Ascending aorta (tissue), 2 donors: ENCODE measurements at regions not wholly inside any gene's neighbourhood (a gene's known extent, or its start where the extent isn't known, plus 50 kb on each side); places are given as distances from the start of the nearest gene placed in this dataset.

Experiments
- DNase-seq, 2 donors: peaks; one replicate each; pipeline ENCODE4 v3.0.0-alpha.2; 2019; ENCODE audit warnings: low spot score in 2 of 2
- H3K27ac ChIP-seq, 2 donors: fragments of 200-600 bp; sonication (generic); one replicate each; pipeline ENCODE4 v1.5.1; 2016 to 2017; ENCODE audit warnings: mild to moderate bottlenecking in 1 of 2
- H3K27me3 ChIP-seq: fragments of 200-600 bp; sonication (generic); one replicate; pipeline ENCODE4 v1.5.1; 2017
- H3K36me3 ChIP-seq, 2 donors: fragments of 200-600 bp; sonication (generic); one replicate each; pipeline ENCODE4 v1.5.1; 2016
- H3K4me1 ChIP-seq, 2 donors: fragments of 200-600 bp; sonication (generic); one replicate each; pipeline ENCODE4 v1.5.1; 2016 to 2017; ENCODE audit warnings: mild to moderate bottlenecking in 1 of 2
- H3K4me3 ChIP-seq, 2 donors: fragments of 200-600 bp; sonication (generic); one replicate each; pipeline ENCODE4 v1.5.1; 2016 to 2017; ENCODE audit warnings: mild to moderate bottlenecking in 1 of 2
- H3K9me3 ChIP-seq, 2 donors: fragments of 200-600 bp; sonication (generic); one replicate each; pipeline ENCODE4 v1.5.1; 2016
- intact Hi-C: fragments of 100-400 bp; cut with DNase I; formaldehyde crosslinking; loops from one replicate; pipeline ENCODE4 v1.15.1; 2023
- TF ChIP-seq, protein P1 (sequence below), 3 experiments: fragments of 200-600 bp in 2 of 3; fragments of 450-650 bp in 1 of 3; sonication (generic) in 2 of 3; IDR thresholded peaks; one replicate each; pipeline ENCODE4 v1.5.1; 2016 to 2019; ENCODE audit warnings: antibody characterized with exemption in 3 of 3, mild to moderate bottlenecking in 1 of 3, moderate library complexity in 1 of 3

DNA sequence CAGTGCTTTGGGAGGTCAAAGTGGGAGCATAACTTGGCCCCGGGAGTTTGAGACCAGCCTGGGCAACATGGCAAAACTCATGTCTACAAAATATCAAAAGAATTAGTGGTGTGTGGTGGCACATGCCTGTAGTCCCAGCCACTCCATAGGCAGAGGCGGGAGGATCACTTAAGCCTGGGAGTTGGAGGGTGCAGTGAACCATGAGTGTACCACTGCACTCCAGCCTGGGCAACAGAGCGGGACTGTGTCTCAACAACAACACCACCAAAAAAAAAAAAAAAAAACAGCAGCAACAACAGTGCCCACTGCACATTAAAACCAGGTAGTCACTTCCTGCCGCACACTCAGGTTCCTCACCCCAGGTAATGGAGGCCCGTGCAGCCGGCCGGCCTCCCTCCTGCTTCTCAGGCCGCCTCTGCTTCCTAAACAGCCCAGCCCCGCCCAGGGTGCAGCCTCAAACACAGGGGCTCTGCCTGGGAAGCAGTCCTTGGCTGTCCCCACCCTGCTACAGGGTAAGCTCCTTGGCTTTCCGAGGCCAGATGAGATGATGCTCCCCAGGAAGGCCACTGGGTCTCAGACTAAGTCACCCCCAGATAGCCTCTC lies 318.3 kb downstream of the SHANK2 start:
- peaks cover 0 to 4% of the 10 kb centered on the region in 2 donors for H3K9me3 ChIP-seq
- H3K4me3 ChIP-seq = no peak overlapping the region
- DNase-seq = no peak
- TF ChIP-seq, protein P1, sequence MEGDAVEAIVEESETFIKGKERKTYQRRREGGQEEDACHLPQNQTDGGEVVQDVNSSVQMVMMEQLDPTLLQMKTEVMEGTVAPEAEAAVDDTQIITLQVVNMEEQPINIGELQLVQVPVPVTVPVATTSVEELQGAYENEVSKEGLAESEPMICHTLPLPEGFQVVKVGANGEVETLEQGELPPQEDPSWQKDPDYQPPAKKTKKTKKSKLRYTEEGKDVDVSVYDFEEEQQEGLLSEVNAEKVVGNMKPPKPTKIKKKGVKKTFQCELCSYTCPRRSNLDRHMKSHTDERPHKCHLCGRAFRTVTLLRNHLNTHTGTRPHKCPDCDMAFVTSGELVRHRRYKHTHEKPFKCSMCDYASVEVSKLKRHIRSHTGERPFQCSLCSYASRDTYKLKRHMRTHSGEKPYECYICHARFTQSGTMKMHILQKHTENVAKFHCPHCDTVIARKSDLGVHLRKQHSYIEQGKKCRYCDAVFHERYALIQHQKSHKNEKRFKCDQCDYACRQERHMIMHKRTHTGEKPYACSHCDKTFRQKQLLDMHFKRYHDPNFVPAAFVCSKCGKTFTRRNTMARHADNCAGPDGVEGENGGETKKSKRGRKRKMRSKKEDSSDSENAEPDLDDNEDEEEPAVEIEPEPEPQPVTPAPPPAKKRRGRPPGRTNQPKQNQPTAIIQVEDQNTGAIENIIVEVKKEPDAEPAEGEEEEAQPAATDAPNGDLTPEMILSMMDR (IDR thresholded peaks at IDR 0.05) = no peak
- no peaks in the 10 kb centered on the region for H3K4me1 ChIP-seq
- no peaks in the 10 kb centered on the region for H3K27me3 ChIP-seq
- intact Hi-C loops = loop anchor here (5.0 kb wide), 1 partner anchor 213 kb away; no protein-coding TSS in a partner anchor
- H3K36me3 ChIP-seq = no peaks in the 10 kb centered on the region
- H3K27ac ChIP-seq = no peak overlapping the region

DNA sequence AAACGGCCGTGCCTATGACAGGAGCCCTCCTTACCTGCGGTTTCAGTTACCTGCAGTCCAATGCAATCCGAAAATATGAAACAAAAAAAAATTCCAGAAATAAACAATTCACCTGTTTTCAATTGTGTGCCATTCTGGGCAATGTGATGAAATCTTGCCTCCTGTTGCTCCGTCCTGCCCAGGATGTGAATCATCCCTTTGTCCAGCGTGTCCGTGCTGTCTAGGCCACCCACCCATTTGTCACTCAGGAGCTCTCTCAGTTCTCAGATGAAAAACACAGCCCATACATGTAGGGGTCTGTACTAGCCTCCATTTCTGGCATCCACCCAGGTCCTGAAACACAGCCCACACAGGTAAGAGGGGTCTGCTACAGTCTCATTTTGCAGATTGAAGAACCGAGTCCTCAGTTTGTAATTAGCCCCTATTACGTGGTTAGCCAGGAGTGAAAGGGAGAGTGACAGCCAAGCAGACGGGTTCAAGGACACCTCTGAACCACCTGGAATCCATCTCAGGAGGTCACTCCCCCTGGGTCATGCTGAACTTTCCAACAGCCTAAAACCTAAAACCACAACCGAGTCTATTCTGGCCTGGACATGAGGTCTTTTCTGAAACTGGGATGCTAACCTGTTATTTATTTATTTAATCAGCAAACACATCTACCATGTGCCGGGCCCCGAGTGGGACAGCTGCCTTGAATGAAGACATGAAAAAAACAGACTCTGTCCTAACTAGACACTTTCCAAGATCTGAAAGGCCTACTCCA lies 317.2 kb downstream of the SHANK2 start:
- Histone ChIP-seq H3K27ac (no peak overlapping the region), H3K27me3 (no peaks in the 10 kb centered on the region), H3K4me3 (no peak overlapping the region), H3K9me3 (peaks cover 0 to under 1% of the 10 kb centered on the region in 2 donors), H3K4me1 (no peaks in the 10 kb centered on the region), H3K36me3 (no peaks in the 10 kb centered on the region)
- intact Hi-C loops = no loop called here
- no peak for DNase-seq
- TF ChIP-seq, protein P1 (IDR thresholded peaks at IDR 0.05) = no peak

DNA sequence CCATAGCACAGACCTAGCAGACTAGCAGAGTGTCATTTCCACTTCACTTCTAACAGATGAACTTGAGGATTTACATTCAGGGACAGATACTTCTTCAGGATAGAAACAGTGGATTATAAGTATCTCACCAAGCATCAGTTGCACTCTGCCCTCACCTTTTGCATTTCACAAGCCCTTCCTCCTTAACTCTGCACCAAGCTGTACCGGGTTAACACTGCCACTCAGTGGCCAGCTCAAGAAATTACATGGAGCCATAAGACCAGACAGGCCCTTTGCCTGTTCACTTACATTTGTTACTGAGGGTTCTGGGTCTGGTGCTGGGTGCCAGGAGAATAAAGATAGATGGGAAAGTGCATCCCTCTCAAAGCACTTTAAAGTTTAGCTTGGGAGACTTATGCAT lies 309.8 kb downstream of the SHANK2 start:
- Histone ChIP-seq H3K27ac (no peak overlapping the region), H3K4me3 (no peak overlapping the region), H3K9me3 (peaks cover 15 to 29% of the 10 kb centered on the region in 2 donors), H3K36me3 (no peaks in the 10 kb centered on the region), H3K4me1 (no peaks in the 10 kb centered on the region), H3K27me3 (no peaks in the 10 kb centered on the region)
- TF ChIP-seq, protein P1 (IDR thresholded peaks at IDR 0.05) = no peak
- no peak for DNase-seq
- intact Hi-C loops = no loop called here

DNA sequence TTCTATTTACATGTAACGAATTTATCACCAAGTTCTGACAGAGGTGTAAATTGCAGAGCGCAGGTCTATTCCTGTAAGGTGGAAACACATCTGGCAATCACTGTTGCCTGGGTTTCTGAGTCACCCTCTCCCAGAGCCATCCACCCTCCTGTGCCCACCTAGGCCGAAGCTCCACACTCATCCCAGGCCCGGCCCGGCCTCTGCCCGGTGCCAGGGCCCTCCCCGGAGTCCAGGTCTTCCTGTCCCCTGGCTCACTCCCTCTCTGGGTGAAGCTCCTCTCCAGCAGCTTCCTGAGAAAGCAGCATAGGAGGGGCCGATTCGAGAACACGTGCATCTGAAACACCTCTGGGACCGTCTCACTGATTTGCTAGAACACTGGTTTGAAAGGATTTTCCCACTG lies 308.2 kb downstream of the SHANK2 start:
- no peak for DNase-seq
- TF ChIP-seq, protein P1 (IDR thresholded peaks at IDR 0.05) = no peak
- Histone ChIP-seq H3K27ac (no peak overlapping the region), H3K4me3 (no peak overlapping the region), H3K4me1 (no peaks in the 10 kb centered on the region), H3K27me3 (no peaks in the 10 kb centered on the region), H3K36me3 (no peaks in the 10 kb centered on the region), H3K9me3 (peaks cover 15 to 29% of the 10 kb centered on the region in 2 donors)
- intact Hi-C loops = no loop called here

DNA sequence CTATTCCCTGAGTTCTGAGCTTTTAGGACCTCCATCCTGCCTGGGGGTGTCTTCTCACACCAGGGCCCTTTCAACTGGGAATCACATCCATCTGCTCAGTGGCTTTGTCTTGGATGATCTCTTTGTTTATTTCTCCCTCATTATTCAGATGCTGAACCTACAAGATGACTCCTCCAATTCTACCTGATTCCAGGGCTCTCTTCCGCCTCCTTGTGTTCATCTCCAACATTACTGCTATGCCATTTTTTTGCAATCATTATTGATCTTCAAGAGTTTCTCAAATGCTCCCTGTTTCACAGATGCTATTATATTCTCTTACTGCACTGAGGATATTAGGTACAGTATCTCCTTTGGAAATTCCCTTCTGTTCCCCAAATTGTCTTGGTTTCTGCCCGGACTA lies 307.7 kb downstream of the SHANK2 start:
- H3K4me3 ChIP-seq = no peak overlapping the region
- H3K9me3 ChIP-seq = peaks cover 15 to 29% of the 10 kb centered on the region in 2 donors
- intact Hi-C loops = no loop called here
- H3K27me3 ChIP-seq = no peaks in the 10 kb centered on the region
- no peaks in the 10 kb centered on the region for H3K4me1 ChIP-seq
- no peak for DNase-seq
- H3K36me3 ChIP-seq = no peaks in the 10 kb centered on the region
- TF ChIP-seq, protein P1 (IDR thresholded peaks at IDR 0.05) = no peak
- H3K27ac ChIP-seq = no peak overlapping the region
